HG03565 (cell line): ENCODE measurements at regions not wholly inside any gene's neighbourhood (a gene's known extent, or its start where the extent isn't known, plus 50 kb on each side); places are given as distances from the start of the nearest gene placed in this dataset.
A peak's percentile ranks its signal among the peaks of the same experiment; 100 is the strongest.

Experiments used
- ATAC-seq: cut with Tn5 transposase; IDR thresholded peaks from one replicate; pipeline ENCODE4 v1.9.1; 2021; ENCODE audit warnings: mild to moderate bottlenecking, moderate library complexity; ENCODE audit not compliant: unreplicated experiment

- ATAC-seq = no peak
Observed at GRCh38 chr2:17085546-17086202, 420.0 kb upstream of the CYRIA start.

GRCh38 chr2:17084877-17085276 lies 419.2 kb upstream of the CYRIA start:
- no peak for ATAC-seq

GRCh38 chr2:17083902-17084301 lies 418.3 kb upstream of the CYRIA start:
- no peak for ATAC-seq

- no peak for ATAC-seq
Observed at GRCh38 chr2:17079262-17079661, 413.6 kb upstream of the CYRIA start.

GRCh38 chr2:17076533-17076932 lies 410.9 kb upstream of the CYRIA start:
- ATAC-seq = no peak

- ATAC-seq = no peak
Observed at GRCh38 chr2:17070711-17071110, 405.1 kb upstream of the CYRIA start.

- no peak for ATAC-seq
Observed at GRCh38 chr2:17069564-17069963, 403.9 kb upstream of the CYRIA start.

DNA sequence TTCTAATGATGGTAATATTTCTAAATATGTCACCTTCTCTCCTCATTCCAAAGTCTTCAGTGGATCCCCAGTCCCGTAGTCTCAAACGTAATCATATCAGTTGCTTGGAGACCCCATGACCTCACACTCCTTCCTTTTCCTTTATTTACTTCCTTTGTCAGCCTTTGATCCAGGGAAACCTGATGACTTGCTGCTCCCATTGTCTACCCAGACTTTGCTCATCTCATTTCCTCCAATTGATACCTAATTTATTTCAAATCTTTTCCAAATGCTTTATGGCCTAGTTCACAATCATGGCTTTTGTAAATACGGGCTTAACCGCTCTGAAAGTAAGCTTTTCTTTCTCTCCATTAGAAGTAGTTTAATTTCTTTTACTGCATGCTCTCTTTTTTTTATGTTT lies 402.4 kb upstream of the CYRIA start:
- ATAC-seq = no peak

DNA sequence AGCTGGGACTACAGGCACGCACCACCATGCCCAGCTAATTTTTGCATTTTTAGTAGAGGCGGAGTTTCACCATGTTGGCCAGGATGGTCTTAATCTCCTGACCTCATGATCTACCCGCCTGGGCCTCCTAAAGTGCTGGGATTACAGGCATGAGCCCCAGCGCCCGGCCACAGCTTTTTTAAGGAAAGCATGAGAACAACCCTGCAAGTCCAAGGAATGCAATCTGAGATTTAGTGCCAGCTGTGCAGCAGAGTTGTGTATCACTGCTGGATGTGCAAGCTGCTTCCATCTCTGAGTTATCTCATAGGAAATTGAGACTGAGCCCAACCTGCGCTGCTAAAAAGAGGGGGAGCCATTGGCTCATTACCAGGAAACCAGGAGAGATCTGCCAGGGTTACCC lies 399.9 kb upstream of the CYRIA start:
- ATAC-seq = no peak

DNA sequence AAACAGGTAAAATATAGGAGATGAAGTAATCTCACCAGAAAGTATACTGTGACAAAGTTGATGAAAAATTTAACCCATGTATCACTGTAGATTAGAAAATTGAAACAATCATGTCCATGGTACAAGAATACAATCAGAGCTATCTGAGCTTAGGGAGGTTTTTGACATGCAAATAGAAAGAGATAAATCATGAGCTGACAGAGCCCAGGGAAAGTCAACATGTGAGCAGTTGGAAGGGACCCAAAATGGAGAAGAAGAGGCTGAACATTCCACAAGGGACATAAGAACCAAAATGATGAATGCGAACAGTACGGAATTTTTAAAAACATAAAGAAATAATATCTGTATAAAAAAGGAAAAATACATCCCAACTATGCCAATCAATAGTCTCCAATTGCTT lies 395.4 kb upstream of the CYRIA start:
- ATAC-seq = no peak

- no peak for ATAC-seq
Observed at GRCh38 chr2:17059458-17059857, 393.8 kb upstream of the CYRIA start.

- no peak for ATAC-seq
Observed at GRCh38 chr2:17058772-17059402, 393.3 kb upstream of the CYRIA start.

DNA sequence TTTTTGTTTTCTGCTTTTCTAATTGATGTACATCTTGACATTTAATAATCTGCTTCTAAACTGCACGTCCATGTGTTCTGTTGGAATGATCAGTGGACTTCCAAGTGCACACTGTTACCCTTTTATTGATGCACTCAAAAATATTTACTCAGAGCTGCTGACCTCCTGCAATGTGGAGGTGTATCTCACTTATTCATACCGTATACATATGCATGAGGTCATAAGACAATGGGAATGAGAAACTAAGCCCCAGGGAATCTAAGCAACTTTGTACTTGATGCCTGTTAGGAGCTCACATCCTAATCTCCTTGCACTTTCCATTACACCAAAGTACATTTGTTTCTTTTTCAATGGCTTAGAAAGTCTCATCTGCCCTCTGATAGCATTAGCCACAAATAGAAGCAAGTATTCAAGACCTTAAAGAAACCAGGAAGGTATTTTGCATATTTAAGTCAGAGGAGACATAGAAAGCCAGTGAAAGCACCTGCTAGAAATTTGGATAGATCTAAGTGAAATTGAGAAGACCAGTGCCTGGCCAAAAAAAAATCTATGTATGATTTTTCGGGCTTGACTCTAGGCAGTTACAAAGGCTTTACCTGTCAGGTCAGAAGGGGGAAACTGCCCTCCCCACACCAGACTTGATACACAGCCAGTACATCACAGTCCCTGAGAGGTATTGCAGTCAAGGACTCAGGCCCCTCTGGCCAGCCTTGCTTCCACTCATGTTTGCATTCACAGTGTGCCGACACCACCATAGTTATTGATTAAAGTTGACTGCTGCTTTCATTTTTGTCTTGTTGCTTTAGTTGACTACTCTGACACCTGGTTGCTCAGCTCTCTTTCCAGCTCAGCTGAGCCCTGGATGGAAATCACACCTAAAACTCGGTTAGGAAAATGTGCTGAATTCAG lies 391.7 kb upstream of the CYRIA start:
- ATAC-seq = no peak

DNA sequence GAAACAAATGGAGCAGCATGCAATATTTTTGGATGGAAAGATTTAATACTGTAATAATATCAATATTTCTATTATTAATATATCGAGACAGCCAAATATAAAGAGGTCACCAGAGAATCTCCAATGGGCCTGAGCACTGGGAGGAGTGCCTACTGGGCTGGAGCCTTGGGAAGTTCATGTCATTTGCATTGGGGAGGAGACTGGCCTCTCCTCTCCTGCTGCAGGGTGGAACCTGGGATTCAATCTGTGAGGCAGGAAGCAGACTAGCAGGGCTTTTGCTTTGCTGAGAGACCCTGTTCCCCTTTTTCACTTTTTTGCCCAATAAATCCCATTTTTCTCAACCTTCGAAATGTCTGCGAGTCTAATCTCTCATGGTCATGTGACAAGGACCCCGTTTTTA lies 390.6 kb upstream of the CYRIA start:
- no peak for ATAC-seq

DNA sequence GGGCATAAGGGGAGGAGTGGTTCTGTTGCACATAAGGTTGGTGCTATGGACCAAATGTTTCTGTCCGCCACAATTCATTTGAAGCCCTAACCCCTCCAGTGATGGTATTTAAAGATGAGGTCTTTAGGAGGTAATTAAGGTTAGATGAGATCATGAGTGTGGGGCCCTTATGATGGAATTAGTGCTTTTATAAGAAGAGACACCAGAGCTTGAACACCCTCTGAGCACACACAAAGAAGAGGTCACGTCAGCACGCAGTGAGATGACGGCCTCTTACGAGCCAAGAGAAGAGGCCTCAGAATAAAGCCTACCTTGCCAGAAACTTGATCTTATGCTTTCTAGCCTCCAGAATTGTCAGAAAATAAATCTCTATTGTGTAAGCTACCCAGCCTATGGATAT lies 386.4 kb upstream of the CYRIA start:
- no peak for ATAC-seq

DNA sequence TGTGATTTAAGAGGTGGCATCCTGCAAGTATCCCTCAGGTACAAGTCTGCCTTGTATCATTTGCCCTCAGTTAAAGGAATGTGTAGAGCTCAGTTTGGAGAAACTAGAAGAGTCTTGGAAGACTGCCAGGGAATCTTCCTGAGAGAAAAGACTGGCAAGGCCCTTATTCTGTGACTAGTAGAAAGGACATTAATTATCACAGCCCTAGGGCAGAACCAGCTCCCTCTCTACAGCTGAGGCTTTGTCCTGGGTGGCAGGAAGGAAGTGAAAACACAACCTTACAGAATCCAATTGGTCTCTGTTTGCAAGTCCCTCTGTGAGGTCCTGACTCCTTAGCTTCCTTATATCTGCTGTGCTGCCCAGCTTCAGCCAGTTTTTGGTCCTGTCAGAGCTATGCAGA lies 385.9 kb upstream of the CYRIA start:
- ATAC-seq = no peak

DNA sequence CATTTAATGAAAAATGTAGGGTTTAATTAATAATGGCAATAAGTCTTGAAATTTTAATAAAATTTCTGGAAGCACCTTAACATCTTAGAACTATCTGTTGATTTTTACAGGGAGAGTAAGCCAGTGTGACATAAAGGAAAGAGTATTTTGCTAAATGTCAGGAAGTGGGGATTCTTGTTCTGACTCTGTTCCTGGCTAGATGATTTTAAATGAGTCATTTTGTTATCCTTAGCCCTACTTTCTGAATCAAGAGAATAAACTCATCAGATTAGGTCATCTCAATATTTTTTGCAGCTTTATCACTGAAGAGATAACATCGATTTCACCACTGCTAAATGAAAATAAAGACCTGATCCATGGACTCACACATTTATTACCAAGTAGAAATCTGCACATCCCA lies 377.5 kb upstream of the CYRIA start:
- peak; percentile 59 for ATAC-seq

- ATAC-seq = no peak
Observed at GRCh38 chr2:17036361-17036760, 370.7 kb upstream of the CYRIA start.

DNA sequence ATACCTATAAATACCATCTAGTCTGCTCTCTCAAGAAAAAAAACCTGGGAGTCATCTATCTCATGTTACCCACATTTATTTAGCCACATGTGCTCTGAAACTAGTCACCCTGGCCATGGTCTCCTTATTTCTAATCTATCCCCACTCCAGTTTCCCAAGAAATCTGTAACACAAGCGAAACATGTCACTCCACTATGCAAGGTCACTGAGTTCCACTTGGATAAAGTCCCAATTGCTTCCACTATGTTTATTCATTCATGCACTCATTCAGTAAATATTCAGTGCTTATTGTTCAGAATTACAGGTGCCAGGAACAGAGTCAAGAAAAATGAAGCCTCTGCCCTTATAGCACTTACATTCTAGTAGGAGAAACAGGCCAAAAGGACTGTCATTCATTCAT lies 369.4 kb upstream of the CYRIA start:
- no peak for ATAC-seq

- no peak for ATAC-seq
Observed at GRCh38 chr2:17030047-17030446, 364.4 kb upstream of the CYRIA start.

GRCh38 chr2:17012297-17012696 lies 346.7 kb upstream of the CYRIA start:
- no peak for ATAC-seq

- ATAC-seq = no peak
Observed at GRCh38 chr2:17010104-17010503, 344.5 kb upstream of the CYRIA start.
